ENCODE measurements at regions not wholly inside any gene's neighbourhood (a gene's known extent, or its start where the extent isn't known, plus 50 kb on each side); places are given as distances from the start of the nearest gene placed in this dataset.

- Histone ChIP-seq H3K27me3 (ENCODE audit: control insufficient read depth in 4 of 4, insufficient read depth in 4 of 4, low read length in 3 of 4) (peaks cover 0 to 5% (median 0%) of the 10 kb centered on the region in 4 donors), H3K9ac (ENCODE audit: low read depth in 1 of 2, low read length in 2 of 2) (no peak overlapping the region), H3K27ac (ENCODE audit: low read depth in 1 of 2, low read length in 2 of 2) (no peak overlapping the region), H3K36me3 (ENCODE audit: control insufficient read depth in 4 of 4, insufficient read depth in 3 of 4, low read depth in 1 of 4, low read length in 3 of 4) (no peaks in the 10 kb centered on the region), H3K4me1 (ENCODE audit: control insufficient read depth in 4 of 4, insufficient read depth in 4 of 4, low read length in 3 of 4) (no peaks in the 10 kb centered on the region), H3K9me3 (ENCODE audit: control insufficient read depth in 4 of 4, low read length in 3 of 4) (no peaks in the 10 kb centered on the region), H3K4me3 (ENCODE audit: low read depth in 1 of 3, low read length in 3 of 3) (no peak overlapping the region)
- DNase-seq (ENCODE audit: low spot score), result no peak
- TF ChIP-seq GABPA (IDR thresholded peaks at IDR 0.05 in 1 of 2, conservative IDR thresholded peaks at IDR 0.05 in 1 of 2) (no peak), SP1 (IDR thresholded peaks at IDR 0.05) (no peak), TAF1 (conservative IDR thresholded peaks at IDR 0.05) (no peak), ATF3 (IDR thresholded peaks at IDR 0.05) (no peak)
- WGBS, result 78% methylated on average over 2 of the region's 2 CpGs
Measured at GRCh38 chr2:103335403-103335802, 573.6 kb downstream of the TMEM182 start.

GRCh38 chr2:103338819-103339218 lies 577.0 kb downstream of the TMEM182 start:
- TF ChIP-seq SP1 (IDR thresholded peaks at IDR 0.05) (no peak), REST (IDR thresholded peaks at IDR 0.05) (no peak)
- Histone ChIP-seq H3K27ac (ENCODE audit: low read depth in 1 of 2, low read length in 2 of 2) (no peak overlapping the region), H3K9ac (ENCODE audit: low read depth in 1 of 2, low read length in 2 of 2) (no peak overlapping the region), H3K4me1 (ENCODE audit: control insufficient read depth in 4 of 4, insufficient read depth in 4 of 4, low read length in 3 of 4) (no peaks in the 10 kb centered on the region), H3K27me3 (ENCODE audit: control insufficient read depth in 4 of 4, insufficient read depth in 4 of 4, low read length in 3 of 4) (peaks cover 0 to 5% (median 0%) of the 10 kb centered on the region in 4 donors), H3K9me3 (ENCODE audit: control insufficient read depth in 4 of 4, low read length in 3 of 4) (no peaks in the 10 kb centered on the region), H3K36me3 (ENCODE audit: control insufficient read depth in 4 of 4, insufficient read depth in 3 of 4, low read depth in 1 of 4, low read length in 3 of 4) (no peaks in the 10 kb centered on the region), H3K4me3 (ENCODE audit: low read depth in 1 of 3, low read length in 3 of 3) (no peak overlapping the region)
- no peak for DNase-seq (ENCODE audit: low spot score)
- WGBS, result 75% methylated on average over 1 of the region's 1 CpG

GRCh38 chr2:103346780-103347179 lies 584.9 kb downstream of the TMEM182 start:
- Histone ChIP-seq H3K4me1 (ENCODE audit: control insufficient read depth in 4 of 4, insufficient read depth in 4 of 4, low read length in 3 of 4) (no peaks in the 10 kb centered on the region), H3K4me3 (ENCODE audit: low read depth in 1 of 3, low read length in 3 of 3) (no peak overlapping the region), H3K9me3 (ENCODE audit: control insufficient read depth in 4 of 4, low read length in 3 of 4) (no peaks in the 10 kb centered on the region), H3K27me3 (ENCODE audit: control insufficient read depth in 4 of 4, insufficient read depth in 4 of 4, low read length in 3 of 4) (no peaks in the 10 kb centered on the region), H3K9ac (ENCODE audit: low read depth in 1 of 2, low read length in 2 of 2) (no peak overlapping the region), H3K27ac (ENCODE audit: low read depth in 1 of 2, low read length in 2 of 2) (no peak overlapping the region), H3K36me3 (ENCODE audit: control insufficient read depth in 4 of 4, insufficient read depth in 3 of 4, low read depth in 1 of 4, low read length in 3 of 4) (no peaks in the 10 kb centered on the region)
- 70% methylated on average over 4 of the region's 4 CpGs for WGBS
- no peak for DNase-seq (ENCODE audit: low spot score)
- TF ChIP-seq SP1 (IDR thresholded peaks at IDR 0.05) (no peak), ZBTB33 (IDR thresholded peaks at IDR 0.05) (no peak), GABPA (IDR thresholded peaks at IDR 0.05 in 1 of 2, conservative IDR thresholded peaks at IDR 0.05 in 1 of 2) (no peak), RAD21 (IDR thresholded peaks at IDR 0.05) (no peak), RXRA (IDR thresholded peaks at IDR 0.05) (no peak), CTCF (IDR thresholded peaks at IDR 0.05; ENCODE audit: low read depth, low read length, missing input control) (no peak), REST (IDR thresholded peaks at IDR 0.05) (no peak), FOXA1 (IDR thresholded peaks at IDR 0.05) (no peak), TAF1 (conservative IDR thresholded peaks at IDR 0.05) (no peak), JUND (IDR thresholded peaks at IDR 0.05) (no peak), ATF3 (IDR thresholded peaks at IDR 0.05) (no peak), FOXA2 (IDR thresholded peaks at IDR 0.05) (no peak), MAX (IDR thresholded peaks at IDR 0.05) (no peak), EGR1 (IDR thresholded peaks at IDR 0.05; ENCODE audit: low read depth in 2 of 2) (no peak), HNF4G (IDR thresholded peaks at IDR 0.05) (no peak), NR2F2 (IDR thresholded peaks at IDR 0.05) (no peak)
